Skeletal muscle satellite cell (primary cell): ENCODE measurements at regions not wholly inside any gene's neighbourhood (a gene's known extent, or its start where the extent isn't known, plus 50 kb on each side); places are given as distances from the start of the nearest gene placed in this dataset.
A peak's percentile ranks its signal among the peaks of the same experiment; 100 is the strongest.

Source experiments
- H3K27me3 ChIP-seq: 2 replicates; pipeline ENCODE4 v1.7.0; 2013; ENCODE audit warnings: low read length; ENCODE audit not compliant: control insufficient read depth, insufficient read depth
- H3K36me3 ChIP-seq: 2 replicates; pipeline ENCODE4 v1.7.0; 2013; ENCODE audit warnings: mild to moderate bottlenecking, control low read depth, low read length; ENCODE audit not compliant: insufficient read depth
- H3K4me1 ChIP-seq: 2 replicates; pipeline ENCODE4 v1.7.0; 2013; ENCODE audit warnings: low read length; ENCODE audit not compliant: control insufficient read depth, insufficient read depth
- H3K4me2 ChIP-seq: 2 replicates; pipeline ENCODE4 v1.7.0; 2013; ENCODE audit warnings: mild to moderate bottlenecking, low read length
- H3K4me3 ChIP-seq: 2 replicates; pipeline ENCODE4 v1.7.0; 2013; ENCODE audit warnings: low read length
- H3K9ac ChIP-seq: 2 replicates; pipeline ENCODE4 v1.7.0; 2013; ENCODE audit warnings: mild to moderate bottlenecking, low read depth, low read length, moderate library complexity
- H3K9me3 ChIP-seq: replicated peaks from 2 replicates; pipeline ENCODE4 v1.7.0; 2013; ENCODE audit warnings: mild to moderate bottlenecking, control low read depth, low read length

- no peaks in the 10 kb centered on the region for H3K36me3 ChIP-seq
- H3K9ac ChIP-seq = no peak overlapping the region
- no peaks in the 10 kb centered on the region for H3K27me3 ChIP-seq
- peaks cover 64% of the 10 kb centered on the region for H3K4me1 ChIP-seq
- H3K4me3 ChIP-seq = no peak overlapping the region
- H3K9me3 ChIP-seq = no peaks in the 10 kb centered on the region
- H3K4me2 ChIP-seq = no peak overlapping the region
These were observed 95.9 kb upstream of the CIBAR2 start for GRCh38 chr16:85208181-85208580.

- Histone ChIP-seq H3K4me2 (no peak overlapping the region), H3K27me3 (no peaks in the 10 kb centered on the region), H3K4me1 (peaks cover 65% of the 10 kb centered on the region), H3K4me3 (no peak overlapping the region), H3K9me3 (no peaks in the 10 kb centered on the region), H3K36me3 (no peaks in the 10 kb centered on the region), H3K9ac (no peak overlapping the region)
These were observed 96.6 kb upstream of the CIBAR2 start for GRCh38 chr16:85208643-85209520.

- Histone ChIP-seq H3K27me3 (no peaks in the 10 kb centered on the region), H3K4me1 (peaks cover 59% of the 10 kb centered on the region), H3K36me3 (no peaks in the 10 kb centered on the region), H3K4me2 (no peak overlapping the region), H3K9me3 (no peaks in the 10 kb centered on the region), H3K4me3 (no peak overlapping the region), H3K9ac (no peak overlapping the region)
These were observed 97.4 kb upstream of the CIBAR2 start for GRCh38 chr16:85209526-85210121.

- Histone ChIP-seq H3K4me3 (peak overlapping the region; percentile 15), H3K9me3 (no peaks in the 10 kb centered on the region), H3K36me3 (no peaks in the 10 kb centered on the region), H3K9ac (peak overlapping the region; percentile 64), H3K4me1 (peaks cover 55% of the 10 kb centered on the region), H3K27me3 (no peaks in the 10 kb centered on the region), H3K4me2 (peak overlapping the region; percentile 45)
These were observed 98.3 kb upstream of the CIBAR2 start for GRCh38 chr16:85210423-85211169.

- Histone ChIP-seq H3K4me1 (peaks cover 48% of the 10 kb centered on the region), H3K4me2 (peak overlapping the region; percentile 45), H3K36me3 (no peaks in the 10 kb centered on the region), H3K9me3 (no peaks in the 10 kb centered on the region), H3K4me3 (no peak overlapping the region), H3K27me3 (no peaks in the 10 kb centered on the region), H3K9ac (peak overlapping the region; percentile 64)
These were observed 99.1 kb upstream of the CIBAR2 start for GRCh38 chr16:85211271-85211801.

GRCh38 chr16:85213926-85214675 is 101.8 kb upstream of the CIBAR2 start:
- H3K4me3 ChIP-seq = no peak overlapping the region
- peaks cover 3% of the 10 kb centered on the region for H3K36me3 ChIP-seq
- H3K9me3 ChIP-seq = no peaks in the 10 kb centered on the region
- no peaks in the 10 kb centered on the region for H3K27me3 ChIP-seq
- H3K9ac ChIP-seq = no peak overlapping the region
- peaks cover 47% of the 10 kb centered on the region for H3K4me1 ChIP-seq
- H3K4me2 ChIP-seq = no peak overlapping the region

GRCh38 chr16:85215478-85216118 is 103.3 kb upstream of the CIBAR2 start:
- Histone ChIP-seq H3K4me1 (peaks cover 48% of the 10 kb centered on the region), H3K27me3 (no peaks in the 10 kb centered on the region), H3K4me2 (no peak overlapping the region), H3K9ac (no peak overlapping the region), H3K9me3 (no peaks in the 10 kb centered on the region), H3K36me3 (peaks cover 3% of the 10 kb centered on the region), H3K4me3 (no peak overlapping the region)

GRCh38 chr16:85216522-85217375 is 104.5 kb upstream of the CIBAR2 start:
- H3K4me2 ChIP-seq = no peak overlapping the region
- peaks cover 3% of the 10 kb centered on the region for H3K36me3 ChIP-seq
- no peaks in the 10 kb centered on the region for H3K9me3 ChIP-seq
- no peak overlapping the region for H3K9ac ChIP-seq
- H3K27me3 ChIP-seq = no peaks in the 10 kb centered on the region
- no peak overlapping the region for H3K4me3 ChIP-seq
- H3K4me1 ChIP-seq = peaks cover 47% of the 10 kb centered on the region

GRCh38 chr16:85220125-85220839 is 108.0 kb upstream of the CIBAR2 start:
- peak overlapping the region; percentile 72 for H3K9ac ChIP-seq
- H3K27me3 ChIP-seq = no peaks in the 10 kb centered on the region
- peaks cover 36% of the 10 kb centered on the region for H3K4me1 ChIP-seq
- H3K4me2 ChIP-seq = peak overlapping the region; percentile 75
- peak overlapping the region; percentile 49 for H3K4me3 ChIP-seq
- no peaks in the 10 kb centered on the region for H3K9me3 ChIP-seq
- peaks cover 3% of the 10 kb centered on the region for H3K36me3 ChIP-seq
